ENCODE measurements at regions not wholly inside any gene's neighbourhood (a gene's known extent, or its start where the extent isn't known, plus 50 kb on each side); places are given as distances from the start of the nearest gene placed in this dataset.

DNA sequence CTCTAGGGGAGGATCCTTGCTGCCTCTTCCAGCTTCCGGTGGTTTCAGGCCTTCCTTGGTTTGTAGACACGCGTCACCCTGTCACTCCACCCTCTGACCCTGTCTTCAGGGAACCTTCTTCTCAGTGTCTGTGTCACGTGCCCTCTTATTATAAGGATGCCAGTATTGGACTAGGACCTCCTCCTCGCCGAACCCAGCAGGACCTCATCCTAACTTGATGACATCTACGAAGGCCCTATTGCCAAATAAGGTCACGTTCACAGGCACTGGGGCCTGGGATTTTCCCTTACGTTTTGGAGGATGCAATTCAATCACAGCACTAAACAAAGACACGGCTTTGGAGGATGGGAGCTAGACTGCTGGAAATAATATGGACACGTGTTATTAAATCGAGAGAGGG, 408.7 kb downstream of the BRD1 start:
- Histone ChIP-seq H3K36me3 (no peaks in the 10 kb centered on the region), H3K27me3 (peaks cover 0 to 54% of the 10 kb centered on the region in 2 donors), H3K27ac (no peak overlapping the region), H3K4me3 (no peak overlapping the region), H3K9me3 (peaks cover 0 to 8% of the 10 kb centered on the region in 2 donors), H3K4me1 (no peaks in the 10 kb centered on the region)
- TF ChIP-seq, protein P1, sequence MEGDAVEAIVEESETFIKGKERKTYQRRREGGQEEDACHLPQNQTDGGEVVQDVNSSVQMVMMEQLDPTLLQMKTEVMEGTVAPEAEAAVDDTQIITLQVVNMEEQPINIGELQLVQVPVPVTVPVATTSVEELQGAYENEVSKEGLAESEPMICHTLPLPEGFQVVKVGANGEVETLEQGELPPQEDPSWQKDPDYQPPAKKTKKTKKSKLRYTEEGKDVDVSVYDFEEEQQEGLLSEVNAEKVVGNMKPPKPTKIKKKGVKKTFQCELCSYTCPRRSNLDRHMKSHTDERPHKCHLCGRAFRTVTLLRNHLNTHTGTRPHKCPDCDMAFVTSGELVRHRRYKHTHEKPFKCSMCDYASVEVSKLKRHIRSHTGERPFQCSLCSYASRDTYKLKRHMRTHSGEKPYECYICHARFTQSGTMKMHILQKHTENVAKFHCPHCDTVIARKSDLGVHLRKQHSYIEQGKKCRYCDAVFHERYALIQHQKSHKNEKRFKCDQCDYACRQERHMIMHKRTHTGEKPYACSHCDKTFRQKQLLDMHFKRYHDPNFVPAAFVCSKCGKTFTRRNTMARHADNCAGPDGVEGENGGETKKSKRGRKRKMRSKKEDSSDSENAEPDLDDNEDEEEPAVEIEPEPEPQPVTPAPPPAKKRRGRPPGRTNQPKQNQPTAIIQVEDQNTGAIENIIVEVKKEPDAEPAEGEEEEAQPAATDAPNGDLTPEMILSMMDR (IDR thresholded peaks at IDR 0.05) = no peak
- no peak for DNase-seq
- ATAC-seq = no peak
- intact Hi-C loops (cut with DNase I) = no loop called here

DNA sequence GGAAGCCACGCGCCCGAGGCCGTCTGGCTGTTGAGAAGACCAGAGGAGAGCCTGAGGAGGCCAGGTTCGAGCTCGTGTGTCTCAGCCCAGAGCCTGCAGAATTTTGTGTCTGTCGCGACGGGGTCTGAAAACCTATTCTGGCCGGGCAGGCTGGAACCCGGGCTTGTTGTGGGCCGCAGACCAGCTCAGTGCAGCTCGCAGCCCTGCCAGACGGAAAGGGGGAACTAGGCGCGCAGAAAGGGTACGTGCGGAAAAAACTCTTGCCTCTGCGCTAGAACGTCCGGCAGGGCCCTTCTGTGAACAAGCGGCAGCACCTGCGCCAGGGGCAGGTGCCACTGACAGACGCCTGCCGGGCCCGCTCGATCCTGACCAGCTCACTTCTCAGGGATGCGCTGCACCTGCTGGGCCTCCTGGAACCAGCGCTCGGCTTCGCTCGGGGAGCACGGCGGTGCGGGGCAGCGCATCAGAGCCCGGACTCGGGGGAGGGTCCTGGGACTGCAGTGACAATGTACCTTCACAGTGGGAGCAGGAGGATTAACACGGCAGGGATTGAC, 409.3 kb downstream of the BRD1 start:
- DNase-seq (no peak), ATAC-seq (no peak)
- TF ChIP-seq, protein P1 (IDR thresholded peaks at IDR 0.05) = no peak
- Histone ChIP-seq H3K36me3 (no peaks in the 10 kb centered on the region), H3K27me3 (peaks cover 0 to 55% of the 10 kb centered on the region in 2 donors), H3K4me3 (no peak overlapping the region), H3K27ac (no peak overlapping the region), H3K4me1 (no peaks in the 10 kb centered on the region), H3K9me3 (peaks cover 0 to 8% of the 10 kb centered on the region in 2 donors)
- intact Hi-C loops (cut with DNase I) = no loop called here

DNA sequence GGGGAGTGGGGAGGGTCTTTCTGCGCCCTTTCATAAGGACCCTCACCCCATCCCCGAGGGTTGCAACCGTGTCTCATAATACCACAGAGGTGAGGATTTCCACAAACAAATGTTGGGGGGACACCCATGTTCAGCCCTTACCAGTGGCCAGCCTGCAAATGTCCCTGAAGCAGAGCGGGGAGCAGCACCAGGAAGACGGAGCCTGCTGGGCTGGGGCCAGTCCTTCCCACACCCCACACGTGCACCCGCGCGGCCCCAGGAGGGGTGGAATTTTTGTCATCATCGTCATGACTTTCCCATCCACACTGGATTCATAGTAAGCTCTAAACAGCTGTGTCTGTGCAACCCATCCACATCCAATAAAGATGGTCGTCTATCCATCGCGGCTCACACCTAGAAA, 409.8 kb downstream of the BRD1 start:
- Histone ChIP-seq H3K9me3 (peaks cover 0 to 8% of the 10 kb centered on the region in 2 donors), H3K36me3 (no peaks in the 10 kb centered on the region), H3K4me3 (no peak overlapping the region), H3K4me1 (no peaks in the 10 kb centered on the region), H3K27me3 (peaks cover 0 to 54% of the 10 kb centered on the region in 2 donors), H3K27ac (no peak overlapping the region)
- intact Hi-C loops (cut with DNase I) = no loop called here
- DNase-seq (no peak), ATAC-seq (no peak)
- TF ChIP-seq, protein P1 (IDR thresholded peaks at IDR 0.05) = no peak

DNA sequence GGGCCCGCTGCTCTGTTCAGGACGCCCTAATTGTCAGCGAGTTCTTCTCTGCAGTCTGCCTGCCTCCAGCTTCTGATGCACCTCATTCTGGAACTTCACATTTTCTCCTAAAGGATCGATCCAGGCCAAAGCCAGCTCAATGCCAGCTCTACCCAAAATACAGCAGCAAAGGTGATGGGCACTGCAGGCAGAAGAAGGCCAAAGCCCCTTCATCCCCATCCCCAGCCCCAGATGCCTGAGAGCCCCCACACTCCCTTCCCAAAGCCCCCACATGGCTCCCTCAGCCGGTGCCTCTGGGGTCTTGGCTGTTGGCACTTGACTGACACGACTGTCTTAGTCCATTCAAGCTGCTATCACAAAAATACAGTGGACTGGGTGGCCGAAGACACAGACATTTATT, 410.3 kb downstream of the BRD1 start:
- intact Hi-C loops (cut with DNase I) = no loop called here
- TF ChIP-seq, protein P1 (IDR thresholded peaks at IDR 0.05) = no peak
- Histone ChIP-seq H3K4me3 (no peak overlapping the region), H3K9me3 (peaks cover 0 to 8% of the 10 kb centered on the region in 2 donors), H3K27ac (no peak overlapping the region), H3K27me3 (peaks cover 0 to 55% of the 10 kb centered on the region in 2 donors), H3K4me1 (no peaks in the 10 kb centered on the region), H3K36me3 (no peaks in the 10 kb centered on the region)
- DNase-seq = no peak
- no peak for ATAC-seq

DNA sequence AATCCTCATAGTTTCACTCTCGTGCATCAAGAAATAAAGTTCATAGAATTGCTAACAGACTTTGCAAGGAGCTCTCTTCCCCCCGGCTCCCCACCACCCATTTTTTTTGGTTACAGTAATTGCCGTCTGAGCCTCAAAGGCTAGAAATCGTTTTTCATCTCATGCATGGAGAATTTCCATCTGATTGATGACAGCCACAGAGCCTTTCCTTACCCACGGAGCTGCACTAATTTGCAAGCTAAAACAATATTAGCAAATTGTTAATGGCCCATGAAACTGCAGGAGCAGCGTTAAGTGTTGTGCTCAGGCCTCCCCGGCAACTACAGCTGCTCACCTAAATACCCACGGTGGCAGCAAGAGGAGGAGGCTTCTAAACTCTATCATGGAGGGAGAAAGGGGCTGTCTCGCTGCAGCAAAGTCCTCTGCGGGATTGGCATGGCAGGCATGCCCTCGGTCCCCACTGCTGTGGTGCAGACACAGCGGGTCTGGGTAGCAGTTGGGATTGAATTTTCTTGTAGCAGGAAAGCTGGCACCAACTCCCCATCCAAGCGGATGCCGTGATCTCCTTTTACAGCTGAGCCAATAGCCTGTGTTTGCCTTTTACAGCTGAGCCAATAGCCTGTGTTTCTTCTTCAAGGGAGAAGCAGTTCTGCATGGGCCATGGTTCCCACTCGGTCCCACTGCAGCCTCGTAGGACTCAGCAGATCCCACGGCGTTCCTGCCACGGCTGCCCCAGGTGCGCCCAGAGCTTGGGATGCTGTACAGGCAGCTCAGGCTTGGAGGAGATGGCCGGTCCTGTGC, 412.3 kb downstream of the BRD1 start:
- Histone ChIP-seq H3K27ac (no peak overlapping the region), H3K4me3 (no peak overlapping the region), H3K27me3 (peaks cover 0 to 53% of the 10 kb centered on the region in 2 donors), H3K9me3 (no peaks in the 10 kb centered on the region), H3K4me1 (no peaks in the 10 kb centered on the region), H3K36me3 (no peaks in the 10 kb centered on the region)
- TF ChIP-seq, protein P1 (IDR thresholded peaks at IDR 0.05) = no peak
- no peak for DNase-seq
- no peak for ATAC-seq
- intact Hi-C loops (cut with DNase I) = no loop called here

Measured in left lung (tissue), 4 donors.